OCI-LY1 (cell line): ENCODE measurements at regions not wholly inside any gene's neighbourhood (a gene's known extent, or its start where the extent isn't known, plus 50 kb on each side); places are given as distances from the start of the nearest gene placed in this dataset.
"Not testable (repeated sequence)": the region's sequence is repeated elsewhere in the genome, so short reads cannot be mapped to it uniquely, and the experiment has no call there.

ENCODE experiments used
- EZH2 ChIP-seq: fragments of 200-600 bp; sonication (generic), shearing (Covaris generic); IDR thresholded peaks from 2 replicates; pipeline ENCODE4 v1.8.0; 2017; ENCODE audit warnings: borderline replicate concordance, mixed run types, mild to moderate bottlenecking, antibody characterized with exemption, low read length, moderate library complexity, mixed read lengths
- TF ChIP-seq, protein P1 (sequence below): fragments of 200-600 bp; sonication (generic), shearing (Covaris generic); IDR thresholded peaks from 2 replicates; pipeline ENCODE4 v1.5.1; 2017; ENCODE audit warnings: mild to moderate bottlenecking, antibody characterized with exemption, low read length, moderate library complexity, mixed read lengths

DNA sequence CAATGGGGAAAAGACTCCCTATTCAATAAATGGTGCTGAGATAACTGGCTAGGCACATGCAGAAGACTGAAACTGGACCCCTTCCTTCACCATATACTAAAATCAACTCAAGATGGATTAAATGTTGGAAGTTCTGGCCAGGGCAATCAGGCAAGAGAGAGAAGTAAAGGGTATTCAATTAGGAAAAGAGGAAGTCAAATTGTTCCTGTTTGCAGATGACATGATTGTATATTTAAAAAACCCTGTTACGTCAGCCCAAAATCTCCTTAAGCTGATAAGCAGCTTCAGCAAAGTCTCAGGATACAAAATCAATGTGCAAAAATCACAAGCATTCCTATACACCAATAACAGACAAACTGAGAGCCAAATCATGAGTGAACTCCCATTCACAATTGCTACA, 1739.4 kb downstream of the PCDH9 start:
- TF ChIP-seq, protein P1, sequence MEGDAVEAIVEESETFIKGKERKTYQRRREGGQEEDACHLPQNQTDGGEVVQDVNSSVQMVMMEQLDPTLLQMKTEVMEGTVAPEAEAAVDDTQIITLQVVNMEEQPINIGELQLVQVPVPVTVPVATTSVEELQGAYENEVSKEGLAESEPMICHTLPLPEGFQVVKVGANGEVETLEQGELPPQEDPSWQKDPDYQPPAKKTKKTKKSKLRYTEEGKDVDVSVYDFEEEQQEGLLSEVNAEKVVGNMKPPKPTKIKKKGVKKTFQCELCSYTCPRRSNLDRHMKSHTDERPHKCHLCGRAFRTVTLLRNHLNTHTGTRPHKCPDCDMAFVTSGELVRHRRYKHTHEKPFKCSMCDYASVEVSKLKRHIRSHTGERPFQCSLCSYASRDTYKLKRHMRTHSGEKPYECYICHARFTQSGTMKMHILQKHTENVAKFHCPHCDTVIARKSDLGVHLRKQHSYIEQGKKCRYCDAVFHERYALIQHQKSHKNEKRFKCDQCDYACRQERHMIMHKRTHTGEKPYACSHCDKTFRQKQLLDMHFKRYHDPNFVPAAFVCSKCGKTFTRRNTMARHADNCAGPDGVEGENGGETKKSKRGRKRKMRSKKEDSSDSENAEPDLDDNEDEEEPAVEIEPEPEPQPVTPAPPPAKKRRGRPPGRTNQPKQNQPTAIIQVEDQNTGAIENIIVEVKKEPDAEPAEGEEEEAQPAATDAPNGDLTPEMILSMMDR, result not testable (repeated sequence)
- TF ChIP-seq EZH2, result not testable (repeated sequence)
